WTC11 (cell line): ENCODE measurements at regions not wholly inside any gene's neighbourhood (a gene's known extent, or its start where the extent isn't known, plus 50 kb on each side); places are given as distances from the start of the nearest gene placed in this dataset.

Experiments used
- CREM ChIP-seq: sonication (generic); formaldehyde crosslinking; IDR thresholded peaks from 2 replicates; pipeline ENCODE4 v1.8.1; 2022; ENCODE audit warnings: mild to moderate bottlenecking, missing genetic modification reagents, moderate library complexity
- CTCF ChIP-seq: fragments of 200-600 bp; IDR thresholded peaks from 2 replicates; pipeline ENCODE4 v1.8.0; 2022; ENCODE audit warnings: antibody characterized with exemption
- ETV6 ChIP-seq: sonication (generic); formaldehyde crosslinking; IDR thresholded peaks from 2 replicates; pipeline ENCODE4 v1.8.1; 2022; ENCODE audit warnings: mild to moderate bottlenecking, missing genetic modification reagents
- JUN ChIP-seq: sonication (generic); formaldehyde crosslinking; IDR thresholded peaks from 2 replicates; pipeline ENCODE4 v1.8.0; 2023; ENCODE audit warnings: mild to moderate bottlenecking, missing genetic modification reagents
- KAT7 ChIP-seq: sonication (generic); formaldehyde crosslinking; IDR thresholded peaks from 2 replicates; pipeline ENCODE4 v1.8.1; 2023; ENCODE audit warnings: missing genetic modification reagents, mild to moderate bottlenecking, borderline replicate concordance
- MAX ChIP-seq: sonication (generic); formaldehyde crosslinking; IDR thresholded peaks from 2 replicates; pipeline ENCODE4 v1.8.0; 2022; ENCODE audit warnings: mild to moderate bottlenecking, missing genetic modification reagents
- MXD4 ChIP-seq: fragments of 250-450 bp; sonication (Bioruptor Pico); IDR thresholded peaks from 2 replicates; pipeline ENCODE4 v1.8.0; 2021; ENCODE audit warnings: mild to moderate bottlenecking, moderate library complexity, borderline replicate concordance
- SMAD3 ChIP-seq: sonication (generic); formaldehyde crosslinking; IDR thresholded peaks from 2 replicates; pipeline ENCODE4 v1.8.0; 2022; ENCODE audit warnings: missing genetic modification reagents, mild to moderate bottlenecking, borderline replicate concordance
- TEAD4 ChIP-seq: sonication (generic); formaldehyde crosslinking; IDR thresholded peaks from 2 replicates; pipeline ENCODE4 v1.8.0; 2022; ENCODE audit warnings: mild to moderate bottlenecking, missing genetic modification reagents
- ZNF121 ChIP-seq: sonication (generic); formaldehyde crosslinking; IDR thresholded peaks from 2 replicates; pipeline ENCODE4 v1.8.0; 2023; ENCODE audit warnings: missing genetic modification reagents
- ZNF532 ChIP-seq: fragments of 250-450 bp; sonication (Bioruptor Pico); IDR thresholded peaks from 2 replicates; pipeline ENCODE4 v1.9.0; 2021; ENCODE audit warnings: mild to moderate bottlenecking, borderline replicate concordance
- TF ChIP-seq, protein P1 (sequence below): sonication (generic); formaldehyde crosslinking; IDR thresholded peaks from 2 replicates; pipeline ENCODE4 v1.8.1; 2022; ENCODE audit warnings: low read depth, mild to moderate bottlenecking, moderate library complexity, missing genetic modification reagents, borderline replicate concordance
- TF ChIP-seq, protein P2 (sequence below): sonication (generic); formaldehyde crosslinking; IDR thresholded peaks from 2 replicates; pipeline ENCODE4 v1.8.1; 2022; ENCODE audit warnings: mild to moderate bottlenecking, missing genetic modification reagents, moderate library complexity, borderline replicate concordance

- no peak for TF ChIP-seq MAX (CRISPR knock-in tag)
- TF ChIP-seq CTCF = no peak
- TF ChIP-seq MXD4 (CRISPR knock-in tag) = no peak
- TF ChIP-seq ZNF121 (CRISPR knock-in tag) = no peak
- TF ChIP-seq ZNF532 = no peak
- TF ChIP-seq CREM (CRISPR knock-in tag) = no peak
- TF ChIP-seq SMAD3 (CRISPR knock-in tag) = no peak
- TF ChIP-seq ETV6 (CRISPR knock-in tag) = no peak
- no peak for TF ChIP-seq KAT7
- TF ChIP-seq TEAD4 (CRISPR knock-in tag) = no peak
- TF ChIP-seq, protein P1, sequence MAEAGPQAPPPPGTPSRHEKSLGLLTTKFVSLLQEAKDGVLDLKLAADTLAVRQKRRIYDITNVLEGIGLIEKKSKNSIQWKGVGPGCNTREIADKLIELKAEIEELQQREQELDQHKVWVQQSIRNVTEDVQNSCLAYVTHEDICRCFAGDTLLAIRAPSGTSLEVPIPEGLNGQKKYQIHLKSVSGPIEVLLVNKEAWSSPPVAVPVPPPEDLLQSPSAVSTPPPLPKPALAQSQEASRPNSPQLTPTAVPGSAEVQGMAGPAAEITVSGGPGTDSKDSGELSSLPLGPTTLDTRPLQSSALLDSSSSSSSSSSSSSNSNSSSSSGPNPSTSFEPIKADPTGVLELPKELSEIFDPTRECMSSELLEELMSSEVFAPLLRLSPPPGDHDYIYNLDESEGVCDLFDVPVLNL (CRISPR knock-in tag) = no peak
- TF ChIP-seq, protein P2, sequence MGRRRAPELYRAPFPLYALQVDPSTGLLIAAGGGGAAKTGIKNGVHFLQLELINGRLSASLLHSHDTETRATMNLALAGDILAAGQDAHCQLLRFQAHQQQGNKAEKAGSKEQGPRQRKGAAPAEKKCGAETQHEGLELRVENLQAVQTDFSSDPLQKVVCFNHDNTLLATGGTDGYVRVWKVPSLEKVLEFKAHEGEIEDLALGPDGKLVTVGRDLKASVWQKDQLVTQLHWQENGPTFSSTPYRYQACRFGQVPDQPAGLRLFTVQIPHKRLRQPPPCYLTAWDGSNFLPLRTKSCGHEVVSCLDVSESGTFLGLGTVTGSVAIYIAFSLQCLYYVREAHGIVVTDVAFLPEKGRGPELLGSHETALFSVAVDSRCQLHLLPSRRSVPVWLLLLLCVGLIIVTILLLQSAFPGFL (CRISPR knock-in tag) = no peak
- no peak for TF ChIP-seq JUN (CRISPR knock-in tag)
These were observed 83.6 kb downstream of the GCC1 start for GRCh38 chr7:127501817-127502216.
